Peyer's patch (tissue), 4 donors: ENCODE measurements at regions not wholly inside any gene's neighbourhood (a gene's known extent, or its start where the extent isn't known, plus 50 kb on each side); places are given as distances from the start of the nearest gene placed in this dataset.

Experiments used
- CTCF ChIP-seq, 6 experiments: fragments of 450-650 bp in 4 of 6; fragments of 200-600 bp in 2 of 6; sonication (generic) in 1 of 6; IDR thresholded peaks; one replicate each; pipeline ENCODE4 v1.5.1; 2017 to 2019; ENCODE audit warnings: antibody characterized with exemption in 6 of 6, mild to moderate bottlenecking in 3 of 6, moderate library complexity in 1 of 6
- POLR2A ChIP-seq, 2 donors: fragments of 450-650 bp; IDR thresholded peaks; one replicate each; pipeline ENCODE4 v1.5.1; 2017; ENCODE audit warnings: antibody characterized with exemption in 2 of 2, mild to moderate bottlenecking in 2 of 2, moderate library complexity in 2 of 2

GRCh38 chr10:106436123-106436715, 728.3 kb downstream of the SORCS1 start:
- no peak for TF ChIP-seq CTCF (IDR thresholded peaks at IDR 0.05)
- TF ChIP-seq POLR2A (IDR thresholded peaks at IDR 0.05): no peak
